Duodenal mucosa (tissue), 2 donors: ENCODE measurements at regions not wholly inside any gene's neighbourhood (a gene's known extent, or its start where the extent isn't known, plus 50 kb on each side); places are given as distances from the start of the nearest gene placed in this dataset.

Experiments
- H3K27ac ChIP-seq: one replicate; pipeline ENCODE4 v1.7.0; 2013; ENCODE audit warnings: low read depth, low read length
- H3K27me3 ChIP-seq, 2 donors: one replicate each; pipeline ENCODE4 v1.7.0; 2013; ENCODE audit warnings: low read length in 2 of 2, control low read depth in 1 of 2; ENCODE audit not compliant: insufficient read depth in 2 of 2, control insufficient read depth in 1 of 2
- H3K36me3 ChIP-seq, 2 donors: one replicate each; pipeline ENCODE4 v1.7.0; 2013; ENCODE audit warnings: low read length in 2 of 2, control low read depth in 1 of 2; ENCODE audit not compliant: insufficient read depth in 2 of 2, control insufficient read depth in 1 of 2
- H3K4me1 ChIP-seq, 2 donors: one replicate each; pipeline ENCODE4 v1.7.0; 2013; ENCODE audit warnings: low read length in 2 of 2, control low read depth in 1 of 2; ENCODE audit not compliant: insufficient read depth in 2 of 2, control insufficient read depth in 1 of 2
- H3K4me3 ChIP-seq, 2 donors: one replicate each; pipeline ENCODE4 v1.7.0; 2013; ENCODE audit warnings: low read length in 2 of 2, low read depth in 1 of 2
- H3K9ac ChIP-seq, 2 donors: one replicate each; pipeline ENCODE4 v1.7.0; 2013; ENCODE audit warnings: low read length in 2 of 2, low read depth in 1 of 2
- H3K9me3 ChIP-seq, 2 donors: one replicate each; pipeline ENCODE4 v1.7.0; 2013; ENCODE audit warnings: low read length in 2 of 2, control low read depth in 1 of 2; ENCODE audit not compliant: control insufficient read depth in 1 of 2

GRCh38 chr2:58870704-58871103 is 629.6 kb upstream of the FANCL start:
- Histone ChIP-seq H3K9ac (no peak overlapping the region), H3K4me3 (no peak overlapping the region), H3K27me3 (no peaks in the 10 kb centered on the region), H3K36me3 (no peaks in the 10 kb centered on the region), H3K4me1 (no peaks in the 10 kb centered on the region), H3K9me3 (no peaks in the 10 kb centered on the region), H3K27ac (no peak overlapping the region)

- Histone ChIP-seq H3K4me3 (no peak overlapping the region), H3K27ac (no peak overlapping the region)
Measured at GRCh38 chr2:58866946-58867345, 625.8 kb upstream of the FANCL start.

GRCh38 chr2:58866527-58866926 is 625.4 kb upstream of the FANCL start:
- no peak overlapping the region for H3K4me3 ChIP-seq
- H3K9me3 ChIP-seq = no peaks in the 10 kb centered on the region
- no peak overlapping the region for H3K27ac ChIP-seq
- no peaks in the 10 kb centered on the region for H3K36me3 ChIP-seq
- no peaks in the 10 kb centered on the region for H3K27me3 ChIP-seq
- no peaks in the 10 kb centered on the region for H3K4me1 ChIP-seq
- H3K9ac ChIP-seq = no peak overlapping the region

More at GRCh38 chr2:58866946-58867345, 625.8 kb upstream of the FANCL start:
- Histone ChIP-seq H3K36me3 (no peaks in the 10 kb centered on the region), H3K9me3 (no peaks in the 10 kb centered on the region), H3K27me3 (no peaks in the 10 kb centered on the region), H3K4me1 (no peaks in the 10 kb centered on the region), H3K9ac (no peak overlapping the region)

- no peaks in the 10 kb centered on the region for H3K4me1 ChIP-seq
- no peak overlapping the region for H3K27ac ChIP-seq
- H3K27me3 ChIP-seq = no peaks in the 10 kb centered on the region
Measured at GRCh38 chr2:58866040-58866439, 624.9 kb upstream of the FANCL start.

GRCh38 chr2:58865436-58865835 is 624.3 kb upstream of the FANCL start:
- H3K4me1 ChIP-seq = no peaks in the 10 kb centered on the region
- no peaks in the 10 kb centered on the region for H3K36me3 ChIP-seq
- no peak overlapping the region for H3K9ac ChIP-seq
- H3K4me3 ChIP-seq = no peak overlapping the region
- no peaks in the 10 kb centered on the region for H3K27me3 ChIP-seq
- no peaks in the 10 kb centered on the region for H3K9me3 ChIP-seq
- H3K27ac ChIP-seq = no peak overlapping the region

More at GRCh38 chr2:58866040-58866439, 624.9 kb upstream of the FANCL start:
- H3K9ac ChIP-seq = no peak overlapping the region
- H3K4me3 ChIP-seq = no peak overlapping the region
- no peaks in the 10 kb centered on the region for H3K36me3 ChIP-seq
- H3K9me3 ChIP-seq = no peaks in the 10 kb centered on the region

GRCh38 chr2:58862244-58862643 is 621.1 kb upstream of the FANCL start:
- Histone ChIP-seq H3K9ac (no peak overlapping the region), H3K4me3 (no peak overlapping the region), H3K36me3 (no peaks in the 10 kb centered on the region), H3K9me3 (no peaks in the 10 kb centered on the region), H3K27ac (no peak overlapping the region), H3K4me1 (no peaks in the 10 kb centered on the region), H3K27me3 (no peaks in the 10 kb centered on the region)

GRCh38 chr2:58860586-58860985 is 619.5 kb upstream of the FANCL start:
- H3K4me3 ChIP-seq = no peak overlapping the region
- H3K27me3 ChIP-seq = no peaks in the 10 kb centered on the region
- H3K9ac ChIP-seq = no peak overlapping the region
- no peaks in the 10 kb centered on the region for H3K4me1 ChIP-seq
- no peaks in the 10 kb centered on the region for H3K9me3 ChIP-seq
- no peaks in the 10 kb centered on the region for H3K36me3 ChIP-seq
- no peak overlapping the region for H3K27ac ChIP-seq

GRCh38 chr2:58856100-58856499 is 615.0 kb upstream of the FANCL start:
- H3K27ac ChIP-seq = no peak overlapping the region
- H3K4me1 ChIP-seq = no peaks in the 10 kb centered on the region
- no peak overlapping the region for H3K4me3 ChIP-seq
- H3K27me3 ChIP-seq = no peaks in the 10 kb centered on the region
- H3K36me3 ChIP-seq = no peaks in the 10 kb centered on the region
- no peaks in the 10 kb centered on the region for H3K9me3 ChIP-seq
- no peak overlapping the region for H3K9ac ChIP-seq

GRCh38 chr2:58853420-58853819 is 612.3 kb upstream of the FANCL start:
- no peaks in the 10 kb centered on the region for H3K36me3 ChIP-seq
- no peak overlapping the region for H3K4me3 ChIP-seq
- H3K9ac ChIP-seq = no peak overlapping the region
- no peaks in the 10 kb centered on the region for H3K27me3 ChIP-seq
- no peaks in the 10 kb centered on the region for H3K4me1 ChIP-seq
- no peak overlapping the region for H3K27ac ChIP-seq
- H3K9me3 ChIP-seq = no peaks in the 10 kb centered on the region

- Histone ChIP-seq H3K27me3 (no peaks in the 10 kb centered on the region), H3K9me3 (no peaks in the 10 kb centered on the region), H3K27ac (no peak overlapping the region), H3K4me3 (no peak overlapping the region), H3K9ac (no peak overlapping the region), H3K36me3 (no peaks in the 10 kb centered on the region), H3K4me1 (no peaks in the 10 kb centered on the region)
Measured at GRCh38 chr2:58852905-58853304, 611.8 kb upstream of the FANCL start.

- no peaks in the 10 kb centered on the region for H3K9me3 ChIP-seq
- H3K27me3 ChIP-seq = no peaks in the 10 kb centered on the region
- H3K4me1 ChIP-seq = no peaks in the 10 kb centered on the region
- no peak overlapping the region for H3K4me3 ChIP-seq
- no peak overlapping the region for H3K27ac ChIP-seq
- no peak overlapping the region for H3K9ac ChIP-seq
- H3K36me3 ChIP-seq = no peaks in the 10 kb centered on the region
Measured at GRCh38 chr2:58852243-58852642, 611.1 kb upstream of the FANCL start.
